Parathyroid adenoma (tissue), 2 donors: ENCODE measurements at regions not wholly inside any gene's neighbourhood (a gene's known extent, or its start where the extent isn't known, plus 50 kb on each side); places are given as distances from the start of the nearest gene placed in this dataset.

ENCODE experiments used
- H2AFZ ChIP-seq: fragments of 300-600 bp; sonication (generic); one replicate; pipeline ENCODE4 v1.7.0; 2017; ENCODE audit warnings: antibody characterized with exemption, mild to moderate bottlenecking
- H3K27ac ChIP-seq: fragments of 300-600 bp; sonication (generic); one replicate; pipeline ENCODE4 v1.7.0; 2017
- H3K27me3 ChIP-seq: fragments of 300-600 bp; sonication (generic); one replicate; pipeline ENCODE4 v1.7.0; 2017; ENCODE audit warnings: low read length; ENCODE audit not compliant: control insufficient read depth, insufficient read depth
- H3K36me3 ChIP-seq: fragments of 300-600 bp; sonication (generic); one replicate; pipeline ENCODE4 v1.7.0; 2017; ENCODE audit warnings: low read length; ENCODE audit not compliant: control insufficient read depth, insufficient read depth
- H3K4me1 ChIP-seq: fragments of 300-600 bp; sonication (generic); one replicate; pipeline ENCODE4 v1.7.0; 2017; ENCODE audit warnings: control low read depth
- H3K4me2 ChIP-seq: fragments of 300-600 bp; sonication (generic); one replicate; pipeline ENCODE4 v1.7.0; 2017; ENCODE audit warnings: low read length
- H3K4me3 ChIP-seq: fragments of 300-600 bp; sonication (generic); one replicate; pipeline ENCODE4 v1.7.0; 2017; ENCODE audit warnings: low read depth, low read length
- H3K79me2 ChIP-seq: fragments of 300-600 bp; sonication (generic); one replicate; pipeline ENCODE4 v1.7.0; 2017; ENCODE audit warnings: control low read depth
- H3K9ac ChIP-seq: fragments of 300-600 bp; sonication (generic); one replicate; pipeline ENCODE4 v1.7.0; 2017; ENCODE audit warnings: mild to moderate bottlenecking
- H3K9me3 ChIP-seq: fragments of 300-600 bp; sonication (generic); one replicate; pipeline ENCODE4 v1.7.0; 2017; ENCODE audit warnings: low read length; ENCODE audit not compliant: control insufficient read depth
- TF ChIP-seq, protein P1 (sequence below): fragments of 300-600 bp; sonication (generic); IDR thresholded peaks from one replicate; pipeline ENCODE4 v1.7.0; 2017; ENCODE audit warnings: antibody characterized with exemption, mild to moderate bottlenecking
- donor health status: primary hyperparathyroidism.

DNA sequence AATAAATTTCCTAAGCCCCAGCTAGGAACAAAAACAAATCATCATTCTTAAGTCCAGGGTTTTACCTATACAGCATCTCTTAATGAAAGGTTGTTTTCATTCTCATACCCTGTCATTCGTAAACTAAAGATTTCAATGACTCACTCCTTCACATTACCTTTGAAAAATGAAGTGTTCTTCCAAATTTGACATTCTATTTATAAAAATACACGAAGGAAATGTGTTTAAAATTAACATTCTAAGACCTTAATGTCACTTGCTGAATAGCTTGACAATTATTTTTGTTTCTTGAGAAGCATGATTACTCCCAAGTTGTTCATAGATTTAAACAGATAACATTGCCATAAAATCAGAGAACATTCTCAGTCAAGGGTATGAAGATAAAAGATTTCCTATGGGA is 1188.3 kb upstream of the SORCS1 start:
- no peak overlapping the region for H3K4me3 ChIP-seq
- no peaks in the 10 kb centered on the region for H3K36me3 ChIP-seq
- no peak overlapping the region for H3K27ac ChIP-seq
- H3K4me2 ChIP-seq: no peak overlapping the region
- TF ChIP-seq, protein P1, sequence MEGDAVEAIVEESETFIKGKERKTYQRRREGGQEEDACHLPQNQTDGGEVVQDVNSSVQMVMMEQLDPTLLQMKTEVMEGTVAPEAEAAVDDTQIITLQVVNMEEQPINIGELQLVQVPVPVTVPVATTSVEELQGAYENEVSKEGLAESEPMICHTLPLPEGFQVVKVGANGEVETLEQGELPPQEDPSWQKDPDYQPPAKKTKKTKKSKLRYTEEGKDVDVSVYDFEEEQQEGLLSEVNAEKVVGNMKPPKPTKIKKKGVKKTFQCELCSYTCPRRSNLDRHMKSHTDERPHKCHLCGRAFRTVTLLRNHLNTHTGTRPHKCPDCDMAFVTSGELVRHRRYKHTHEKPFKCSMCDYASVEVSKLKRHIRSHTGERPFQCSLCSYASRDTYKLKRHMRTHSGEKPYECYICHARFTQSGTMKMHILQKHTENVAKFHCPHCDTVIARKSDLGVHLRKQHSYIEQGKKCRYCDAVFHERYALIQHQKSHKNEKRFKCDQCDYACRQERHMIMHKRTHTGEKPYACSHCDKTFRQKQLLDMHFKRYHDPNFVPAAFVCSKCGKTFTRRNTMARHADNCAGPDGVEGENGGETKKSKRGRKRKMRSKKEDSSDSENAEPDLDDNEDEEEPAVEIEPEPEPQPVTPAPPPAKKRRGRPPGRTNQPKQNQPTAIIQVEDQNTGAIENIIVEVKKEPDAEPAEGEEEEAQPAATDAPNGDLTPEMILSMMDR: no peak
- no peak overlapping the region for H2AFZ ChIP-seq
- H3K79me2 ChIP-seq: no peaks in the 10 kb centered on the region
- H3K9me3 ChIP-seq: no peaks in the 10 kb centered on the region
- H3K27me3 ChIP-seq: no peaks in the 10 kb centered on the region
- no peak overlapping the region for H3K9ac ChIP-seq
- no peaks in the 10 kb centered on the region for H3K4me1 ChIP-seq

DNA sequence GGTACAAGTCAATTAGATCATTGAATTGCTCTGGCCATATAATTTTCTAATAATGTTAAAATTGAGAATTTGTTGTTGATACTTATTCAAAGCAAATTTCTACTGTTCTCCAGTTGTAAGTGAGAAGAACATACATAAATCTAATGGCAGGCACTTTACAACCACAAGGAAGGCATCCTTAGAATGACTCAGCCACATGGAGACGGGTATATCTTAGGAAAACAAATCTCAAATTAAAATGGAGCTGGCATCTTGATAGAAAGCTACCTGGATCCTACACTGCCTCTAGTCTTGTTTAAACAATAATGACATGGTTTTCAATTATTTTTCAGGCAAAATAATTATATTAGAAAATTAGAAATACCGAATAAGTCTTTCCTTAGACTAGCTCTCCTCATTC is 1183.7 kb upstream of the SORCS1 start:
- no peaks in the 10 kb centered on the region for H3K36me3 ChIP-seq
- H3K79me2 ChIP-seq: no peaks in the 10 kb centered on the region
- no peak overlapping the region for H3K4me3 ChIP-seq
- H3K9ac ChIP-seq: no peak overlapping the region
- H3K27ac ChIP-seq: no peak overlapping the region
- no peak overlapping the region for H2AFZ ChIP-seq
- H3K4me1 ChIP-seq: no peaks in the 10 kb centered on the region
- no peaks in the 10 kb centered on the region for H3K27me3 ChIP-seq
- H3K9me3 ChIP-seq: no peaks in the 10 kb centered on the region
- H3K4me2 ChIP-seq: no peak overlapping the region
- TF ChIP-seq, protein P1: no peak

GRCh38 chr10:108346066-108346465 is 1181.6 kb upstream of the SORCS1 start:
- Histone ChIP-seq H3K9me3 (no peaks in the 10 kb centered on the region), H3K4me3 (no peak overlapping the region), H3K4me1 (no peaks in the 10 kb centered on the region), H3K36me3 (no peaks in the 10 kb centered on the region), H3K9ac (no peak overlapping the region), H3K4me2 (no peak overlapping the region), H3K27ac (no peak overlapping the region), H2AFZ (no peak overlapping the region), H3K27me3 (no peaks in the 10 kb centered on the region), H3K79me2 (no peaks in the 10 kb centered on the region)
- TF ChIP-seq, protein P1: no peak

- H3K27ac ChIP-seq: no peak overlapping the region
- H2AFZ ChIP-seq: no peak overlapping the region
- H3K9me3 ChIP-seq: no peaks in the 10 kb centered on the region
- no peaks in the 10 kb centered on the region for H3K36me3 ChIP-seq
- TF ChIP-seq, protein P1: no peak
- H3K27me3 ChIP-seq: no peaks in the 10 kb centered on the region
- H3K9ac ChIP-seq: no peak overlapping the region
- no peaks in the 10 kb centered on the region for H3K79me2 ChIP-seq
- no peaks in the 10 kb centered on the region for H3K4me1 ChIP-seq
- no peak overlapping the region for H3K4me3 ChIP-seq
- no peak overlapping the region for H3K4me2 ChIP-seq
Observed at GRCh38 chr10:108338146-108338545, 1173.6 kb upstream of the SORCS1 start.

- no peaks in the 10 kb centered on the region for H3K79me2 ChIP-seq
- H2AFZ ChIP-seq: no peak overlapping the region
- TF ChIP-seq, protein P1: no peak
- H3K4me1 ChIP-seq: no peaks in the 10 kb centered on the region
- H3K4me3 ChIP-seq: no peak overlapping the region
- H3K27me3 ChIP-seq: no peaks in the 10 kb centered on the region
- no peaks in the 10 kb centered on the region for H3K9me3 ChIP-seq
- no peak overlapping the region for H3K9ac ChIP-seq
- H3K4me2 ChIP-seq: no peak overlapping the region
- no peak overlapping the region for H3K27ac ChIP-seq
- H3K36me3 ChIP-seq: no peaks in the 10 kb centered on the region
Observed at GRCh38 chr10:108336836-108337235, 1172.3 kb upstream of the SORCS1 start.
